SK-N-SH (cell line): ENCODE measurements at regions not wholly inside any gene's neighbourhood (a gene's known extent, or its start where the extent isn't known, plus 50 kb on each side); places are given as distances from the start of the nearest gene placed in this dataset.

Experiments used
- CTCF ChIA-PET: fragments of 300-600, 350-600 bp; formaldehyde crosslinking; extraction: SDS; loops from one replicate; lab custom pipeline; 2021; lab: Yijun Ruan, JAX
- POLR2A ChIA-PET: fragments of 350-600 bp; sonication (Branson Sonifier 250); formaldehyde crosslinking; extraction: SDS; loops from one replicate; lab custom pipeline; 2020; ENCODE audit warnings: antibody characterized with exemption, inconsistent platforms; lab: Yijun Ruan, JAX
- DNase-seq: peaks from one replicate; pipeline ENCODE4 v3.0.0; 2012
- H2AFZ ChIP-seq: fragments of 200-600 bp; sonication (generic); 2 replicates; pipeline ENCODE4 v1.8.1; 2016; ENCODE audit warnings: antibody characterized with exemption, mild to moderate bottlenecking, low read depth
- H3F3A ChIP-seq: fragments of 200-600 bp; sonication (generic); replicated peaks from 2 replicates; pipeline ENCODE3; 2016; ENCODE audit warnings: antibody characterized with exemption, mild to moderate bottlenecking; ENCODE audit not compliant: insufficient read depth
- H3K27ac ChIP-seq, 2 experiments: fragments of 200-500 bp in 1 of 2; fragments of 200-600 bp in 1 of 2; sonication (Bioruptor generic) in 1 of 2; sonication (generic), shearing (Covaris generic) in 1 of 2; 2 replicates each; pipeline versions ENCODE4 v1.5.1 to v1.6.1; 2014 to 2016; ENCODE audit warnings: low read depth in 2 of 2, inconsistent platforms in 1 of 2, low read length in 1 of 2, mild to moderate bottlenecking in 1 of 2, mixed read lengths in 1 of 2
- H3K27me3 ChIP-seq: fragments of 200-600 bp; sonication (generic), shearing (Covaris generic); 2 replicates; pipeline ENCODE4 v1.6.1; 2016; ENCODE audit warnings: mixed run types; ENCODE audit not compliant: insufficient read depth
- H3K36me3 ChIP-seq, 2 experiments: fragments of 200-500 bp in 1 of 2; fragments of 200-600 bp in 1 of 2; sonication (Bioruptor generic) in 1 of 2; sonication (generic) in 1 of 2; replicated peaks in 1 of 2; 2 replicates each; pipeline versions ENCODE3 to v1.5.1; 2014 to 2016; ENCODE audit warnings: low read length in 1 of 2, mild to moderate bottlenecking in 1 of 2; ENCODE audit not compliant: insufficient read depth in 2 of 2, control insufficient read depth in 1 of 2
- H3K4me1 ChIP-seq, 2 experiments: fragments of 200-500 bp in 1 of 2; fragments of 200-600 bp in 1 of 2; sonication (Bioruptor generic) in 1 of 2; sonication (generic), shearing (Covaris generic) in 1 of 2; 2 replicates each; pipeline versions ENCODE4 v1.5.1 to v1.6.1; 2014 to 2016; ENCODE audit warnings: low read depth in 1 of 2, low read length in 1 of 2, mixed run types in 1 of 2; ENCODE audit not compliant: insufficient read depth in 2 of 2, control insufficient read depth in 1 of 2
- H3K4me2 ChIP-seq: fragments of 200-600 bp; sonication (generic), shearing (Covaris generic); 2 replicates; pipeline ENCODE4 v1.6.1; 2017; ENCODE audit warnings: mixed run types
- H3K4me3 ChIP-seq, 2 experiments: fragments of 200-500 bp in 1 of 2; fragments of 200-600 bp in 1 of 2; sonication (Bioruptor generic) in 1 of 2; sonication (generic), shearing (Covaris generic) in 1 of 2; 2 replicates each; pipeline versions ENCODE4 v1.5.1 to v1.8.1; 2014 to 2016; ENCODE audit warnings: low read depth in 2 of 2, inconsistent platforms in 1 of 2, low read length in 1 of 2, mild to moderate bottlenecking in 1 of 2, mixed read lengths in 1 of 2, moderate library complexity in 1 of 2
- H3K79me2 ChIP-seq: fragments of 200-600 bp; sonication (generic); 2 replicates; pipeline ENCODE4 v1.8.1; 2017; ENCODE audit warnings: mild to moderate bottlenecking; ENCODE audit not compliant: insufficient read depth
- H3K9ac ChIP-seq: fragments of 200-600 bp; sonication (generic); 2 replicates; pipeline ENCODE4 v1.6.1; 2017; ENCODE audit warnings: mixed run types
- H3K9me2 ChIP-seq: fragments of 200-600 bp; sonication (generic); 2 replicates; pipeline ENCODE4 v1.6.1; 2017; ENCODE audit warnings: mixed run types
- H3K9me3 ChIP-seq: fragments of 200-600 bp; sonication (generic); 2 replicates; pipeline ENCODE4 v1.6.1; 2017; ENCODE audit warnings: mixed run types, mild to moderate bottlenecking, moderate library complexity
- H4K20me1 ChIP-seq: fragments of 200-600 bp; sonication (generic); 2 replicates; pipeline ENCODE4 v1.6.1; 2017; ENCODE audit warnings: mild to moderate bottlenecking, mixed run types; ENCODE audit not compliant: insufficient read depth
- CHD2 ChIP-seq: fragments of 150-350 bp; IDR thresholded peaks from 2 replicates; pipeline ENCODE4 v1.6.1; 2018; ENCODE audit warnings: low read length; ENCODE audit not compliant: partially characterized antibody
- CTCF ChIP-seq: fragments of 200-600 bp; sonication (generic); IDR thresholded peaks from 2 replicates; pipeline ENCODE4 v1.6.1; 2017; ENCODE audit warnings: antibody characterized with exemption, mild to moderate bottlenecking, moderate library complexity
- EP300 ChIP-seq, 2 experiments: IDR thresholded peaks; 2 replicates each; pipeline versions ENCODE4 v1.4.0 to v1.6.1; 2012; ENCODE audit warnings: borderline replicate concordance in 1 of 2, low read depth in 1 of 2, low read length in 1 of 2
- FOSL2 ChIP-seq: IDR thresholded peaks from 2 replicates; pipeline ENCODE4 v1.4.0; 2012; ENCODE audit warnings: low read depth, mild to moderate bottlenecking, moderate library complexity, borderline replicate concordance
- FOXJ3 ChIP-seq: sonication (generic); formaldehyde crosslinking; IDR thresholded peaks from 2 replicates; pipeline ENCODE4 v1.5.1; 2020; ENCODE audit warnings: mild to moderate bottlenecking, missing genetic modification reagents
- GABPA ChIP-seq: IDR thresholded peaks from 2 replicates; pipeline ENCODE4 v1.4.0; 2012; ENCODE audit warnings: low read depth, mild to moderate bottlenecking
- GATA2 ChIP-seq: sonication (generic); formaldehyde crosslinking; IDR thresholded peaks from 2 replicates; pipeline ENCODE4 v1.5.0; 2020; ENCODE audit warnings: mild to moderate bottlenecking, missing genetic modification reagents
- IRF3 ChIP-seq: fragments of 150-350 bp; IDR thresholded peaks from 2 replicates; pipeline ENCODE4 v1.6.1; 2016; ENCODE audit warnings: mild to moderate bottlenecking, low read depth, low read length
- MEF2A ChIP-seq: IDR thresholded peaks from 2 replicates; pipeline ENCODE4 v1.4.0; 2012; ENCODE audit warnings: low read depth, borderline replicate concordance
- MXI1 ChIP-seq: IDR thresholded peaks from 2 replicates; pipeline ENCODE4 v1.6.1; 2012; ENCODE audit warnings: mild to moderate bottlenecking, low read depth, low read length, improper control_type of control experiment
- NFIC ChIP-seq: IDR thresholded peaks from 2 replicates; pipeline ENCODE4 v1.4.0; 2012; ENCODE audit warnings: borderline replicate concordance
- NRF1 ChIP-seq: IDR thresholded peaks from 2 replicates; pipeline ENCODE4 v1.6.1; 2012; ENCODE audit warnings: low read depth, mild to moderate bottlenecking, low read length
- PBX3 ChIP-seq: IDR thresholded peaks from 2 replicates; pipeline ENCODE4; 2012
- RCOR1 ChIP-seq: fragments of 150-350 bp; IDR thresholded peaks from 2 replicates; pipeline ENCODE4 v1.6.1; 2017; ENCODE audit warnings: antibody characterized with exemption, low read length
- REST ChIP-seq: IDR thresholded peaks from 2 replicates; pipeline ENCODE4 v1.6.1; 2012; ENCODE audit warnings: mild to moderate bottlenecking, low read depth, low read length, moderate library complexity
- RXRA ChIP-seq: IDR thresholded peaks from 2 replicates; pipeline ENCODE4 v1.4.0; 2012; ENCODE audit warnings: low read depth, mild to moderate bottlenecking, borderline replicate concordance
- SIN3A ChIP-seq: IDR thresholded peaks from 2 replicates; pipeline ENCODE4 v1.6.1; 2012; ENCODE audit warnings: low read depth, mild to moderate bottlenecking, low read length, moderate library complexity, borderline replicate concordance
- SMC3 ChIP-seq: IDR thresholded peaks from 2 replicates; pipeline ENCODE4 v1.6.1; 2012; ENCODE audit warnings: low read depth, low read length, improper control_type of control experiment
- TAF1 ChIP-seq: IDR thresholded peaks from 2 replicates; pipeline ENCODE4 v1.6.1; 2012; ENCODE audit warnings: low read depth, mild to moderate bottlenecking, low read length, moderate library complexity, borderline replicate concordance
- TCF12 ChIP-seq: IDR thresholded peaks from 2 replicates; pipeline ENCODE4 v1.4.0; 2012
- USF1 ChIP-seq: IDR thresholded peaks from 2 replicates; pipeline ENCODE4 v1.4.0; 2012; ENCODE audit warnings: low read depth, borderline replicate concordance
- USF2 ChIP-seq: fragments of 150-350 bp; IDR thresholded peaks from 2 replicates; pipeline ENCODE4 v1.6.1; 2017; ENCODE audit warnings: antibody characterized with exemption, low read length, low read depth, borderline replicate concordance
- WGBS: methylation state at CpG from one replicate; pipeline ENCODE4 v1.1.6; 2017; ENCODE audit warnings: low lambda C conversion rate; 5-methylcytosine and 5-hydroxymethylcytosine counted together

- H4K20me1 ChIP-seq, result no peaks in the 10 kb centered on the region
- H3K79me2 ChIP-seq, result no peaks in the 10 kb centered on the region
- 60% methylated on average over 1 of the region's 1 CpG for WGBS
- POLR2A ChIA-PET, result no interaction called here
- H3F3A ChIP-seq, result peaks cover 8% of the 10 kb centered on the region
- peaks cover 8% of the 10 kb centered on the region; the same call in 1 of the 2 replicates for H3K9me3 ChIP-seq
- no peak overlapping the region for H3K4me3 ChIP-seq
- no peak overlapping the region; the same call in 1 of the 2 replicates for H3K4me2 ChIP-seq
- no peak overlapping the region for H2AFZ ChIP-seq
- H3K27me3 ChIP-seq, result no peaks in the 10 kb centered on the region
- DNase-seq, result no peak
- no peaks in the 10 kb centered on the region for H3K36me3 ChIP-seq
- no peak overlapping the region for H3K9ac ChIP-seq
- CTCF ChIA-PET, result interaction anchor here (2.1 kb wide), 1 partner anchor 88 kb away, joined by 7 read pairs; no protein-coding TSS in a partner anchor
- H3K27ac ChIP-seq, result peak overlapping the region; percentile 45 to 85; a peak in 3 of 4 replicates
- TF ChIP-seq TCF12 (peak; percentile 70; the same call in 1 of the 2 replicates), GATA2 (CRISPR knock-in tag) (no peak), PBX3 (peak; percentile 15; the same call in 1 of the 2 replicates), USF2 (no peak), EP300 (IDR thresholded peaks at IDR 0.05; ENCODE audit: borderline replicate concordance in 1 of 2, low read depth in 1 of 2, low read length in 1 of 2) (peak; percentile 21 to 66; a peak in 3 of 4 replicates), IRF3 (no peak), CHD2 (no peak), NRF1 (no peak), FOSL2 (no peak), FOXJ3 (no peak), CTCF (no peak), NFIC (no peak), RCOR1 (no peak), SMC3 (no peak), SIN3A (no peak), MXI1 (no peak), RXRA (no peak), REST (no peak), GABPA (no peak), USF1 (no peak), MEF2A (no peak), TAF1 (no peak)
- peaks cover 3 to 29% of the 10 kb centered on the region in 2 experiments for H3K4me1 ChIP-seq
- H3K9me2 ChIP-seq, result no peaks in the 10 kb centered on the region
Measured at GRCh38 chr6:85394853-85395538, 54.9 kb upstream of the NT5E start.
